ENCODE measurements at regions not wholly inside any gene's neighbourhood (a gene's known extent, or its start where the extent isn't known, plus 50 kb on each side); places are given as distances from the start of the nearest gene placed in this dataset.
A peak's percentile ranks its signal among the peaks of the same experiment; 100 is the strongest.

DNA sequence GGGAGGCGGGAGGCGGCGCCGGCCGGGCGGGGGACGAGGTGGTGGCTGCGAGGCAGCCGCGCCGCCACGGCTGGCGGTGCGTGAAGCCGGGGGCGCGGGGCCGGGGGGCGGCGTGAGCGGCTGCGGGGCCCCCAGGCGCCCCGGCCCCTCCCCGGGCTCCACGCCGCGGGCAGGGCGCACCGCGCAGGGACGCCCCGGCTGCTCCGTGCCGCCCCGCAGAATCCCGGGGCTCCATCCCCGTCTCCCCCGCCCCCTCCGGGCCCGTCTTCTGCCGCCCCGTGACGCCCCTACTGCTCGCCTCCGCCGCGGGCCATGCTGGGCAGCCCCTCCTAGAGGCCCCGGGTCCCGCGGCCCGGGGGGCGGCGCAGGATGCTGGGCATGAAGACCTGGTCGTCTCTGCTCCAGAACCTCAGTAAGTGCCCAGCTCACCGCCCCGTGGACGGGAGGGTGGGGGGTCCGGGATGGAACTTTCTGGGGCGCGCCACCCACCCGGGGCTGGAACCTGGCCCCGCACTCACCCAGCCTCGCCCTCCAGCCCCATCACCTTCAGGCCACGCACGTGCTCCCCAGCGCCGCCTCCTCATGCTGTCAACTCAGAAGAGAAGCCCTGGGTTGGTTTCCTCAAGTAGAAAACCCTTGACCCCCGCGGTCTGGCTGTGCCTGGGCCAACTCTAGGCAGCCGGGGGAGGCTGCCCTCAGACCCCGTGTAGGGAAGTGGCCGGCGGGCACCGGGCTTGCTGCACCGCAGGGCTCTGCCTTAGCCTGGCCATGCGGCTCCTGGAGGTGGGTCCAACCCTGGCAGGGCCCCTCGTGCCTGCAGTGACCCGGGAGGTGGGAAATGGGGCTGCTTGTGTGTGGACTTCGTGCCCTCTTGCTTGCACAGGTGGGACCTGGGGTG is 150.2 kb upstream of the GSE1 start:
- Mint-ChIP-seq H3K36me3 (ENCODE audit: insufficient read depth) (no peaks in the 10 kb centered on the region), H3K27me3 (peaks cover 26% of the 10 kb centered on the region), H3K27ac (no peak overlapping the region), H3K4me3 (ENCODE audit: low read depth) (peak overlapping the region; percentile 31), H3K4me1 (ENCODE audit: low read depth) (peaks cover 31% of the 10 kb centered on the region), H3K9me3 (ENCODE audit: low read depth) (no peaks in the 10 kb centered on the region)
- no peak for DNase-seq (ENCODE audit: low spot score, unreplicated experiment)
- TF ChIP-seq, protein P1, sequence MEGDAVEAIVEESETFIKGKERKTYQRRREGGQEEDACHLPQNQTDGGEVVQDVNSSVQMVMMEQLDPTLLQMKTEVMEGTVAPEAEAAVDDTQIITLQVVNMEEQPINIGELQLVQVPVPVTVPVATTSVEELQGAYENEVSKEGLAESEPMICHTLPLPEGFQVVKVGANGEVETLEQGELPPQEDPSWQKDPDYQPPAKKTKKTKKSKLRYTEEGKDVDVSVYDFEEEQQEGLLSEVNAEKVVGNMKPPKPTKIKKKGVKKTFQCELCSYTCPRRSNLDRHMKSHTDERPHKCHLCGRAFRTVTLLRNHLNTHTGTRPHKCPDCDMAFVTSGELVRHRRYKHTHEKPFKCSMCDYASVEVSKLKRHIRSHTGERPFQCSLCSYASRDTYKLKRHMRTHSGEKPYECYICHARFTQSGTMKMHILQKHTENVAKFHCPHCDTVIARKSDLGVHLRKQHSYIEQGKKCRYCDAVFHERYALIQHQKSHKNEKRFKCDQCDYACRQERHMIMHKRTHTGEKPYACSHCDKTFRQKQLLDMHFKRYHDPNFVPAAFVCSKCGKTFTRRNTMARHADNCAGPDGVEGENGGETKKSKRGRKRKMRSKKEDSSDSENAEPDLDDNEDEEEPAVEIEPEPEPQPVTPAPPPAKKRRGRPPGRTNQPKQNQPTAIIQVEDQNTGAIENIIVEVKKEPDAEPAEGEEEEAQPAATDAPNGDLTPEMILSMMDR (IDR thresholded peaks at IDR 0.05; ENCODE audit: unreplicated experiment), result no peak

DNA sequence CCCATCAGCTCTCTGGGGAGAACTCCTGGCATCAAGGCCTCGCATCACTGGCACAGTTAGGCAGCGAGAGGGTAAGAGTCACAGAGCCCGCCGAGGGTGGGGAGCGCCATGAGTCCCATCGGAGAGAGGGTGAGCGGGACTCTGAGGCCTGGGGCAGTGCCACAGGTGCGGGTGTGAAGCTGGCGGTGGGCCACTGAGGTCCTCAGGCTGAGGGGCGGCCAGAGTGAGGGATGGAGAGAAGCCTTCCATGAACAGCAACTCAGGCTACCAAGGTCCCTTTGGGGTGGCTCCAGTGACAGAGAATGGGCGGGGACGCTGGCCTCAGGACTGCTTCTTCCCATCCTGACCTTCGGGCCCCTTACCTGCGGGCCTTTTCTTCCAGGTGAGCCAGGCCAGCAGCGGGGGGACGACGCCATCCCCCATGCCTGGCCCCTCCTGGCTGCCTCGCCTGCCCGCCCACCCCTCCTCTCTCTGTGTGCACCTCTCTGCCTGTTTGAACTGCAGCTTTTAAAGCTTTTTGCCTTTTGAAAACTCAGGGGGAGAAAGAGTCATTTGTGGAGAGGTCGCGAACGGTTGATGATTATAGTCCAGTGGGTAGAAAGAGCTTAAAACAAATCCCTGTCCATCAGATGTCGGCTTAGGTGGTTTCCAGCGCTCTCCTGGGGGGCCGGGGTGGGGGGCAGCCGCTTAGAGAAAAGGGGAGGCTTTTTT is 149.3 kb upstream of the GSE1 start:
- DNase-seq (ENCODE audit: low spot score, unreplicated experiment), result no peak
- H3K9me3 Mint-ChIP-seq (ENCODE audit: low read depth), result no peaks in the 10 kb centered on the region
- H3K36me3 Mint-ChIP-seq (ENCODE audit: insufficient read depth), result no peaks in the 10 kb centered on the region
- no peak overlapping the region for H3K27ac Mint-ChIP-seq
- peak overlapping the region; percentile 27 for H3K4me3 Mint-ChIP-seq (ENCODE audit: low read depth)
- H3K27me3 Mint-ChIP-seq, result peaks cover 26% of the 10 kb centered on the region
- peaks cover 31% of the 10 kb centered on the region for H3K4me1 Mint-ChIP-seq (ENCODE audit: low read depth)
- TF ChIP-seq, protein P1 (IDR thresholded peaks at IDR 0.05; ENCODE audit: unreplicated experiment), result no peak

DNA sequence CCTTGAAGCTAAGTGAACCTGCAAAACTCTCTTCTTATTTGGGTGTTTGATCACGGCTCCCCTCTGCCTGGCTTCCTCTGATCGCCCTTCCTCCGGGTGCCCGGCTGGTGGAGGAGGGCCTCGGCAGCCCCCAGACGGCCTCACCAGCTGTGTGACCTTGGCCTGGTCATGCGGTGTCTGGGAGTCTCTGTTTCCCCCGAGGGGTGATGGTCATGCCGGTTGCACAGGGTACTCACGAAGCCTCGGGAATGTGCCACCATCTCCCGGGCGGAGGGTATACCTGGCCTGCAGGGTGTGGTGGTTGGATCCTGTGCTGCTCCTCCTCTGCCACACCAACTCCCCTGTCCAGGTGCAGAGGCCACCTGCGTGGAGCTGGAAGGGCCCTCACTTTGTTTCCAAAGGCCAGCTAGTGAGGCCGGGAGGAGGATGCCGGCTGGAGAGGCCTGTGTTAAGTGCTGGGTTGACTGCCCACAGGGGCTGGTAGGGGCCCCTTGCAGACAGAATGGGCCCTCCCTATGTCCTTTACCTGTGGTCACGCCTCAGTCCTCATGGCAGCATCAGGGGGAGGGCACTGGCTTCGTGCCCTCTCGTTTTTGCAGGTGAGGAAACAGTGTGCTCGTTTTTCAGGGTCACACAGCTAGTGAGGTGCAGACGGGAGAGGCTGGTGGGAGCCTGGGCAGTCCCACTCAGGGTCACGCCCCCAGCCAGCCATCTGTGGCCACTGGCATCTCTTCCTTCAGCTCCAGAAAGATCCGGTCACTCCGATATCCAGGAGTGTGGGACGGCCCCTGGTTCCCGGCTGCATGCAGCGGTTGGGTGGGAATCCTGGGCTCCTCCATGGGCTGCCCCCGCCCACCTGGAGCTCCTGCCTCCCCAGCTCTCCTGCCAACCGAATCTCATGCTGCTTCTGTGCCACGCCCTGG is 148.5 kb upstream of the GSE1 start:
- no peaks in the 10 kb centered on the region for H3K9me3 Mint-ChIP-seq (ENCODE audit: low read depth)
- no peak overlapping the region for H3K4me3 Mint-ChIP-seq (ENCODE audit: low read depth)
- no peaks in the 10 kb centered on the region for H3K36me3 Mint-ChIP-seq (ENCODE audit: insufficient read depth)
- no peak overlapping the region for H3K27ac Mint-ChIP-seq
- TF ChIP-seq, protein P1 (IDR thresholded peaks at IDR 0.05; ENCODE audit: unreplicated experiment), result no peak
- peaks cover 31% of the 10 kb centered on the region for H3K4me1 Mint-ChIP-seq (ENCODE audit: low read depth)
- DNase-seq (ENCODE audit: low spot score, unreplicated experiment), result no peak
- peaks cover 18% of the 10 kb centered on the region for H3K27me3 Mint-ChIP-seq

DNA sequence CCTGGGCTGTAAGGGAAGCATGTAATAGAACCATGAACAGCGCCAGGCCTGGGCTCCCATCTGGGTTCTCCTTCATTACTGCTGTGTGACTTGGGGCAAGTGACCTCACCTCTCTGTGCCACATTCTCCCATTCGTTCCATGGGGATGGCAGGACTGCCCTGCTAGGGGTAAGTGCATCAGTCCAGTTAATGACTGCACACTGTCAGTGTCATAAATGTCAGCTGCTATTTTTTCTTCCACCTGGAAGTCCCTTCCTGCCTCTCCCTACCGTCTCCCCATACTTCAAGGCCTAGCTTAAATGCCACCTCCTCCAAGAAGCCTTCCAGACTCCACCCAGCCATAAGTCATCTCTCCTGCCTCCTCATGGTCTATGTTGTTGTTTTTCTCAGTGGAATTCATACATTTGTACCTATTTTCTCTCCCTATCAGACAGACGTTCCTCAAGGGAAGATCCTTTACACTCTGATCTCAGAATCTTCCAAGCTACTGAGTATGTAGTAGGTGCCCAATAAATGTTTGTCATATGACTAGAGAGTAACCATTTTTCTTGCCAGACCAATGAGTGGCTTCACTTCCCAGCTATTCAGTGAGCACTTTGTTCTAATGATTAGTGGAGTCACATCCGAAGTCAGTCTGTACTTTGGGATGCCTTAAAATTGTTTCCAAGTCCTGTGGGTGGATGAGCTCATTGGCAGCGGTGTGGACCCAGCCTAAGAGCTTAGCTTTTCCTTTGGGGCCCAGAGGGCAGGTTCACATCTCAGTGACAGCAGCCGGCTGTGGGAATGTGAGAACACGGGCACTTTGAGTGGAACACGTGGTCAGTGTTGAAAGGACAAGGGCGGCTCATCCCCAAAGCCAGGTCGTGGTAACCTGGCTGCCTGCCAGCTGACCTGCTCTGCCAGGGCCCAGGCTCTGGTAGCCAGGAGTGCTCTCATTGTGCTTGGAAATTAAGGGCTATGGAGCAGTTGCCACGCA is 147.5 kb upstream of the GSE1 start:
- Mint-ChIP-seq H3K27ac (peak overlapping the region; percentile 63), H3K27me3 (peaks cover 15% of the 10 kb centered on the region), H3K4me3 (ENCODE audit: low read depth) (no peak overlapping the region), H3K4me1 (ENCODE audit: low read depth) (peaks cover 24% of the 10 kb centered on the region), H3K36me3 (ENCODE audit: insufficient read depth) (no peaks in the 10 kb centered on the region), H3K9me3 (ENCODE audit: low read depth) (no peaks in the 10 kb centered on the region)
- DNase-seq (ENCODE audit: low spot score, unreplicated experiment), result no peak
- TF ChIP-seq, protein P1 (IDR thresholded peaks at IDR 0.05; ENCODE audit: unreplicated experiment), result no peak
